ENCODE measurements at regions not wholly inside any gene's neighbourhood (a gene's known extent, or its start where the extent isn't known, plus 50 kb on each side); places are given as distances from the start of the nearest gene placed in this dataset. TPM values are rescaled to one million over a fixed set of nuclear protein-coding genes. Genes with fewer than 3 reads are reported as not detected.

DNA sequence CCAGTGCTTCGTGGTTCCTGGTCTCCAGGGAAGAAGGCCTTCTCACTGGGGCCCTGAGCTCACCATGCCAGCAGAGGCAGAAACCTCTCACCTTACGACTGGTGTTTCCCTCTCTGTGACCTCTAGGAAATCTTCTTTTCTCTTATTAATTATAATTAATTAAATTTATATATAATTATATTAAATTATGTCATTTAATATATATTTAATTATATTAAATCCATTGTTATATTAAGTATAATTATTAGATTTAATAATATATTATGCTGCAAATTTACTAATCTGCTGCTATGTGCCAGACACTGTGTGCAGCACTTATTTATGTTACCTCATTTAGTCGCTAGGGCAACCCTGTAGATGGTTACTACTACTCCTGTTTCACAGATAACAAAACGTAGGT, 70.3 kb upstream of the MBIP start:
- intact Hi-C loops (cut with DNase I) = no loop called here
- H3K4me1 ChIP-seq = no peaks in the 10 kb centered on the region
- TF ChIP-seq, protein P1, sequence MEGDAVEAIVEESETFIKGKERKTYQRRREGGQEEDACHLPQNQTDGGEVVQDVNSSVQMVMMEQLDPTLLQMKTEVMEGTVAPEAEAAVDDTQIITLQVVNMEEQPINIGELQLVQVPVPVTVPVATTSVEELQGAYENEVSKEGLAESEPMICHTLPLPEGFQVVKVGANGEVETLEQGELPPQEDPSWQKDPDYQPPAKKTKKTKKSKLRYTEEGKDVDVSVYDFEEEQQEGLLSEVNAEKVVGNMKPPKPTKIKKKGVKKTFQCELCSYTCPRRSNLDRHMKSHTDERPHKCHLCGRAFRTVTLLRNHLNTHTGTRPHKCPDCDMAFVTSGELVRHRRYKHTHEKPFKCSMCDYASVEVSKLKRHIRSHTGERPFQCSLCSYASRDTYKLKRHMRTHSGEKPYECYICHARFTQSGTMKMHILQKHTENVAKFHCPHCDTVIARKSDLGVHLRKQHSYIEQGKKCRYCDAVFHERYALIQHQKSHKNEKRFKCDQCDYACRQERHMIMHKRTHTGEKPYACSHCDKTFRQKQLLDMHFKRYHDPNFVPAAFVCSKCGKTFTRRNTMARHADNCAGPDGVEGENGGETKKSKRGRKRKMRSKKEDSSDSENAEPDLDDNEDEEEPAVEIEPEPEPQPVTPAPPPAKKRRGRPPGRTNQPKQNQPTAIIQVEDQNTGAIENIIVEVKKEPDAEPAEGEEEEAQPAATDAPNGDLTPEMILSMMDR (IDR thresholded peaks at IDR 0.05) = no peak
- TF ChIP-seq POLR2A (IDR thresholded peaks at IDR 0.05) = no peak
- H3K4me3 ChIP-seq = no peak overlapping the region
- WGBS, 2 donors = 46 to 52% methylated on average over 4 of the region's 4 CpGs
- no peaks in the 10 kb centered on the region for H3K9me3 ChIP-seq
- ATAC-seq = no peak
- H3K27ac ChIP-seq = no peak overlapping the region
- no peaks in the 10 kb centered on the region for H3K36me3 ChIP-seq (replicated peaks in 1 of 2; ENCODE audit: insufficient read depth in 1 of 2, low read depth in 2 of 2)
- DNase-seq = no peak
- H3K27me3 ChIP-seq = no peaks in the 10 kb centered on the region

GRCh38 chr14:36383767-36384431, 63.5 kb upstream of the MBIP start:
- ATAC-seq (peak; percentile 42), DNase-seq (no peak)
- Histone ChIP-seq H3K9me3 (no peaks in the 10 kb centered on the region), H3K4me3 (no peak overlapping the region), H3K4me1 (no peaks in the 10 kb centered on the region), H3K27me3 (no peaks in the 10 kb centered on the region), H3K36me3 (replicated peaks in 1 of 2; ENCODE audit: insufficient read depth in 1 of 2, low read depth in 2 of 2) (no peaks in the 10 kb centered on the region), H3K27ac (no peak overlapping the region)
- TF ChIP-seq, protein P1 (IDR thresholded peaks at IDR 0.05) = no peak
- TF ChIP-seq POLR2A (IDR thresholded peaks at IDR 0.05) = no peak
- intact Hi-C loops (cut with DNase I) = no loop called here
- WGBS, 2 donors = 77 to 80% methylated on average over 7 of the region's 7 CpGs

DNA sequence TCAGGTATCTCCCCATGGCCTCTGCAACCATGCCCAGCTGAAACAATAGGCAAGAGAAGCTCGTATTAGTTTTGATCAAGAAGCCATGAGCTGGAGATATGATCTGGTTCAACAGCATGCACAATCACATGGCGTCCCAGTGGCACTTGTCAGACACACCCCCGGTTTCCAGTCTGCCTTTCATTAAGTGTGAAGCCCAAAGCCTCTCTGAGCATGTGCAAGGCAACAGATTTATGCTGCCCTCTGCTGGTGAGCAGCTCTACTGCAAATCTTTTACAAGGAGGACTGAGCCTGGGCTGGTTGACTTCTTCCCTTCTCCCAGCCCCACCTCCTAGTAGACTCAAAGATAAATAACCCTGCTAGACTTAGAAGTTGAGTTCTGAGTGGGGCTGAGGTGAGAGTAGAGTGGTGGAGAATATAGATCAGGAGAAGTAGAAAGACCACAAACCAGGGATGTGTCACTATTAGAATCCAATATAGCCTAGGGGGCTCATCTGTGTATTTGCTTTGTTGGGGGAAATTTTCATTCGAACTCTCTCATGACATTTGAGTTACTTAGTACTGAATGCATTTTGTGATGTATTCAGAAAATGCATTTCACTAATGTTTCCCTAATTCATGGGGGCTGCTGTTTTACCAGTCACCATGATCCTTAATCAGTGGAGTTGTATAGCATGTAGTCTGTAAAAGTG, 53.7 kb upstream of the MBIP start:
- intact Hi-C loops (cut with DNase I) = no loop called here
- no peaks in the 10 kb centered on the region for H3K4me1 ChIP-seq
- no peak for TF ChIP-seq POLR2A (IDR thresholded peaks at IDR 0.05)
- TF ChIP-seq, protein P1 (IDR thresholded peaks at IDR 0.05) = peak; percentile 73 to 89 (median 81)
- WGBS, 2 donors = 9 to 14% methylated on average over 4 of the region's 4 CpGs
- no peak overlapping the region for H3K27ac ChIP-seq
- no peak overlapping the region for H3K4me3 ChIP-seq
- peak; percentile 96 for ATAC-seq
- no peaks in the 10 kb centered on the region for H3K36me3 ChIP-seq (replicated peaks in 1 of 2; ENCODE audit: insufficient read depth in 1 of 2, low read depth in 2 of 2)
- no peaks in the 10 kb centered on the region for H3K9me3 ChIP-seq
- peak; percentile 82 to 87 (median 86) for DNase-seq
- no peaks in the 10 kb centered on the region for H3K27me3 ChIP-seq

Small RNA genes in the stretch of these regions (small RNA-seq; reads per million reads assigned to genes)
- gene RNU7-93P = not detected

Data from body of pancreas (tissue), 4 donors.